KOPT-K1 (cell line): ENCODE measurements at regions not wholly inside any gene's neighbourhood (a gene's known extent, or its start where the extent isn't known, plus 50 kb on each side); places are given as distances from the start of the nearest gene placed in this dataset.

Experiments used
- H3K27ac ChIP-seq: fragments of 200-600 bp; sonication (generic); 2 replicates; pipeline ENCODE4 v1.5.1; 2016; ENCODE audit warnings: antibody characterized with exemption, mild to moderate bottlenecking, low read depth, low read length; ENCODE audit not compliant: poor library complexity, severe bottlenecking
- H3K36me3 ChIP-seq: fragments of 200-600 bp; sonication (generic); 2 replicates; pipeline ENCODE4 v1.5.1; 2017; ENCODE audit warnings: antibody characterized with exemption, mild to moderate bottlenecking, low read length, moderate library complexity; ENCODE audit not compliant: insufficient read depth
- H3K9me3 ChIP-seq: fragments of 200-600 bp; sonication (generic); 2 replicates; pipeline ENCODE4 v1.5.1; 2017; ENCODE audit warnings: antibody characterized with exemption, low read length, mild to moderate bottlenecking; ENCODE audit not compliant: insufficient read depth, poor library complexity, severe bottlenecking

- Histone ChIP-seq H3K9me3 (no peaks in the 10 kb centered on the region), H3K36me3 (no peaks in the 10 kb centered on the region), H3K27ac (no peak overlapping the region)
These were observed 601.3 kb upstream of the NECTIN3 start for GRCh38 chr3:110470310-110470709.

GRCh38 chr3:110473405-110473804, 598.2 kb upstream of the NECTIN3 start:
- no peak overlapping the region for H3K27ac ChIP-seq
- no peaks in the 10 kb centered on the region for H3K36me3 ChIP-seq
- H3K9me3 ChIP-seq, result no peaks in the 10 kb centered on the region

GRCh38 chr3:110474397-110474796, 597.2 kb upstream of the NECTIN3 start:
- no peaks in the 10 kb centered on the region for H3K9me3 ChIP-seq
- H3K27ac ChIP-seq, result no peak overlapping the region
- H3K36me3 ChIP-seq, result no peaks in the 10 kb centered on the region

- Histone ChIP-seq H3K9me3 (no peaks in the 10 kb centered on the region), H3K36me3 (no peaks in the 10 kb centered on the region), H3K27ac (no peak overlapping the region)
These were observed 593.1 kb upstream of the NECTIN3 start for GRCh38 chr3:110478377-110479054.

GRCh38 chr3:110479731-110480130, 591.9 kb upstream of the NECTIN3 start:
- no peaks in the 10 kb centered on the region for H3K9me3 ChIP-seq
- H3K27ac ChIP-seq, result no peak overlapping the region
- H3K36me3 ChIP-seq, result no peaks in the 10 kb centered on the region

- no peaks in the 10 kb centered on the region for H3K36me3 ChIP-seq
- no peak overlapping the region for H3K27ac ChIP-seq
- peaks cover 8% of the 10 kb centered on the region for H3K9me3 ChIP-seq
These were observed 586.2 kb upstream of the NECTIN3 start for GRCh38 chr3:110485389-110485788.

GRCh38 chr3:110487840-110488239, 583.8 kb upstream of the NECTIN3 start:
- peaks cover 8% of the 10 kb centered on the region for H3K9me3 ChIP-seq
- no peaks in the 10 kb centered on the region for H3K36me3 ChIP-seq
- H3K27ac ChIP-seq, result no peak overlapping the region

- peaks cover 8% of the 10 kb centered on the region for H3K9me3 ChIP-seq
- H3K27ac ChIP-seq, result no peak overlapping the region
These were observed 580.2 kb upstream of the NECTIN3 start for GRCh38 chr3:110491413-110491812.

GRCh38 chr3:110492876-110493275, 578.7 kb upstream of the NECTIN3 start:
- Histone ChIP-seq H3K36me3 (no peaks in the 10 kb centered on the region), H3K9me3 (no peaks in the 10 kb centered on the region), H3K27ac (no peak overlapping the region)

More at GRCh38 chr3:110491413-110491812, 580.2 kb upstream of the NECTIN3 start:
- H3K36me3 ChIP-seq, result no peaks in the 10 kb centered on the region

- Histone ChIP-seq H3K27ac (no peak overlapping the region), H3K9me3 (no peaks in the 10 kb centered on the region), H3K36me3 (no peaks in the 10 kb centered on the region)
These were observed 578.1 kb upstream of the NECTIN3 start for GRCh38 chr3:110493438-110494092.

GRCh38 chr3:110494093-110494490, 577.5 kb upstream of the NECTIN3 start:
- H3K27ac ChIP-seq, result no peak overlapping the region
- no peaks in the 10 kb centered on the region for H3K36me3 ChIP-seq
- no peaks in the 10 kb centered on the region for H3K9me3 ChIP-seq

- H3K27ac ChIP-seq, result no peak overlapping the region
- no peaks in the 10 kb centered on the region for H3K36me3 ChIP-seq
- no peaks in the 10 kb centered on the region for H3K9me3 ChIP-seq
These were observed 576.9 kb upstream of the NECTIN3 start for GRCh38 chr3:110494728-110495127.

GRCh38 chr3:110495201-110495927, 576.3 kb upstream of the NECTIN3 start:
- no peaks in the 10 kb centered on the region for H3K36me3 ChIP-seq
- H3K9me3 ChIP-seq, result no peaks in the 10 kb centered on the region
- H3K27ac ChIP-seq, result no peak overlapping the region

- no peaks in the 10 kb centered on the region for H3K36me3 ChIP-seq
- H3K9me3 ChIP-seq, result no peaks in the 10 kb centered on the region
- H3K27ac ChIP-seq, result no peak overlapping the region
These were observed 567.2 kb upstream of the NECTIN3 start for GRCh38 chr3:110504401-110504800.

GRCh38 chr3:110504901-110505300, 566.7 kb upstream of the NECTIN3 start:
- no peaks in the 10 kb centered on the region for H3K36me3 ChIP-seq
- no peaks in the 10 kb centered on the region for H3K9me3 ChIP-seq
- H3K27ac ChIP-seq, result no peak overlapping the region
